ENCODE measurements at regions not wholly inside any gene's neighbourhood (a gene's known extent, or its start where the extent isn't known, plus 50 kb on each side); places are given as distances from the start of the nearest gene placed in this dataset.
"Not testable (repeated sequence)": the region's sequence is repeated elsewhere in the genome, so short reads cannot be mapped to it uniquely, and the experiment has no call there.

GRCh38 chr7:156389116-156389692 is 251.4 kb upstream of the RNF32 start:
- DNase-seq (no peak), ATAC-seq (no peak)
- Mint-ChIP-seq H3K4me3 (no peak overlapping the region), H3K27me3 (peaks cover 8% of the 10 kb centered on the region), H3K9me3 (ENCODE audit: low read depth) (peaks cover 2% of the 10 kb centered on the region), H3K27ac (no peak overlapping the region), H3K4me1 (no peaks in the 10 kb centered on the region), H3K36me3 (ENCODE audit: low read depth) (no peaks in the 10 kb centered on the region)
- CTCF ChIA-PET = no interaction called here
- intact Hi-C loops (cut with DNase I, micrococcal nuclease) = no loop called here
- POLR2A ChIA-PET = no interaction called here

- POLR2A ChIA-PET = no interaction called here
- no peak for DNase-seq
- intact Hi-C loops (cut with DNase I, micrococcal nuclease) = no loop called here
- H3K4me1 Mint-ChIP-seq = no peaks in the 10 kb centered on the region
- no peaks in the 10 kb centered on the region for H3K36me3 Mint-ChIP-seq (ENCODE audit: low read depth)
- CTCF ChIA-PET = no interaction called here
- no peak for ATAC-seq
- no peak overlapping the region for H3K4me3 Mint-ChIP-seq
- H3K27ac Mint-ChIP-seq = no peak overlapping the region
- peaks cover 3% of the 10 kb centered on the region for H3K27me3 Mint-ChIP-seq
- no peaks in the 10 kb centered on the region for H3K9me3 Mint-ChIP-seq (ENCODE audit: low read depth)
Observed at GRCh38 chr7:156386097-156386496, 254.5 kb upstream of the RNF32 start.

GRCh38 chr7:156384706-156385105 is 255.9 kb upstream of the RNF32 start:
- no peaks in the 10 kb centered on the region for H3K27me3 Mint-ChIP-seq
- POLR2A ChIA-PET = no interaction called here

GRCh38 chr7:156383526-156383925 is 257.0 kb upstream of the RNF32 start:
- POLR2A ChIA-PET = no interaction called here
- CTCF ChIA-PET = no interaction called here
- no peak overlapping the region for H3K4me3 Mint-ChIP-seq
- no peaks in the 10 kb centered on the region for H3K36me3 Mint-ChIP-seq (ENCODE audit: low read depth)
- peaks cover 4% of the 10 kb centered on the region for H3K27me3 Mint-ChIP-seq
- H3K27ac Mint-ChIP-seq = no peak overlapping the region
- H3K4me1 Mint-ChIP-seq = no peaks in the 10 kb centered on the region
- ATAC-seq = no peak
- intact Hi-C loops (cut with DNase I, micrococcal nuclease) = no loop called here
- no peak for DNase-seq
- H3K9me3 Mint-ChIP-seq (ENCODE audit: low read depth) = no peaks in the 10 kb centered on the region

More at GRCh38 chr7:156384706-156385105, 255.9 kb upstream of the RNF32 start:
- Mint-ChIP-seq H3K36me3 (ENCODE audit: low read depth) (no peaks in the 10 kb centered on the region), H3K4me1 (no peaks in the 10 kb centered on the region), H3K9me3 (ENCODE audit: low read depth) (no peaks in the 10 kb centered on the region), H3K4me3 (no peak overlapping the region), H3K27ac (no peak overlapping the region)
- DNase-seq = no peak
- ATAC-seq = no peak
- CTCF ChIA-PET = no interaction called here
- intact Hi-C loops (cut with DNase I, micrococcal nuclease) = no loop called here

DNA sequence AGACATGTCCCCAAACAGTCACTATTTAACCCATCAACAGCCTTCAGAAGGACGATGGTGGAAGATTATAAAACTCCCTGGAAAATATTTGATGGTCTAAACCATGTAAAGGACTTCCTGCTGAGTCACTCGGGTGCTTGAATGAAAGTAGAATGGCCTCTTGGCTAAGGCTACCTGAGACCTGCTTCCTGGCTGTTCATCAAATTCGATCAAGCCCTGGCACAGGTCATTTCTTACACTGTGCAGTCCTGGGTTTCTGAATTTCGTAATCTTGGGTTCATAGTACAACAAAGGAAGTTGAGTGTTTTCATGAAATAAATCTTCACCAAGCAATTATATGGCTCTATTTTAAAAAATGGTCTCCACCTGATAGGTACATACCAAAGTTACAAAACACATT is 260.3 kb upstream of the RNF32 start:
- Mint-ChIP-seq H3K36me3 (ENCODE audit: low read depth) (no peaks in the 10 kb centered on the region), H3K9me3 (ENCODE audit: low read depth) (no peaks in the 10 kb centered on the region), H3K27ac (no peak overlapping the region), H3K27me3 (peaks cover 15% of the 10 kb centered on the region), H3K4me1 (no peaks in the 10 kb centered on the region), H3K4me3 (no peak overlapping the region)
- ATAC-seq = no peak
- no peak for DNase-seq
- intact Hi-C loops (cut with DNase I, micrococcal nuclease) = no loop called here
- ChIA-PET CTCF (no interaction called here), POLR2A (no interaction called here)

DNA sequence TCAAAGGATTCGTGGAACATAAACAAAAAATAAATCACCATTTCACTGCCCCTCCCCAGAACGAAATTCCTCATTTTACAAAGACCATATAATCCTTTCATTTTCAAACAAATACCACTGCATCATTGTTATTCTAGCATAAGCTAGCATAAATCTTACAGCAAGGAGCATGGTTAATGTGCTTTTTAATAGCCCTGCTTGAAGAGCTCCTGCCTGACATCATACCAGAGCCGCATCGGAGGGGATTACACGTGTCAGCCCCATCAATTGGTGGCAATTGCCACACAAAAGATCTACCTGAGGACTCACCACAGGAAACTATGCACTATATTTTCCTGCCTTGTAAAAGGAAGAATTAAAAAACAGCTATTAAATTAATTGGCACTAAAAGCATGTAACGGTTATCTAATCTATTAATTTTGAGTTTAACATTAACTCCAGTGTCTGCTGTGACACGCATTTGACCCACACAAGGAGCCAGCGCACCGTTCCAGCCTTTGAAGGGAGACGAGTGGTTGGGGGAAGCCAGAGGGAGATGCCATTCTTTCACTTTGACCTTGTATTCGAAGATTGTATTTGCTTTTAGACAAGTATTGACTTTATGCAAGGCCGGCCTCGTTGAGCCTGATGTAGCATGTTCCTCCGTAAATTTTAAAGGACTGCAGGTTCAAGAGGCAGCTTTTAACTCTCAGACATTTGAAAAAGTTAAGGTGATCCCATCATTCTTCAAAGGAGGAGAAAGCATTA is 261.1 kb upstream of the RNF32 start:
- ATAC-seq (no peak), DNase-seq (no peak)
- Mint-ChIP-seq H3K4me3 (no peak overlapping the region), H3K27me3 (peaks cover 17% of the 10 kb centered on the region), H3K4me1 (no peaks in the 10 kb centered on the region), H3K9me3 (ENCODE audit: low read depth) (no peaks in the 10 kb centered on the region), H3K36me3 (ENCODE audit: low read depth) (no peaks in the 10 kb centered on the region), H3K27ac (no peak overlapping the region)
- ChIA-PET CTCF (no interaction called here), POLR2A (no interaction called here)
- intact Hi-C loops (cut with DNase I, micrococcal nuclease) = loop anchor here in 1 of 2 experiments (5.0 kb wide), 1 partner anchor 1672 kb away; no protein-coding TSS in a partner anchor

DNA sequence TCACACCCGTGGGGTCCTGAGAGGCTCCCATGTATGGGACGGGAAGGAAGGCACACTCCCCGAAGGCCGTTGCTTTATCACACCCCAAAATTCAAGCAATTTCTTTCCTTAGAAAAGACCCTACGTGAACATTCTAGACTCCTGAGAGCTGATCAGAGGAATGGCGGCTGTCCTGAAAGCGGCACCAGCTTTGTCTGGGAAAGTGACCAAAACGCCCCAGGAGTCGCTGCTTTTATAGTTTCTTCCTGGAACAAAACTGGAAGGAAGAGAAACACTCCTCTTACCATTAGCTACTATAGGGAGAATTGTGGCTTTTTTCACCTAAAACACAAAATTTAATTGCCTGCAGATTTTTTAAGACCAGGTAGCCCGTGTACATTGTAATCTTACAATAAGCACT is 261.8 kb upstream of the RNF32 start:
- no peak for DNase-seq
- ATAC-seq = no peak
- H3K4me3 Mint-ChIP-seq = no peak overlapping the region
- H3K4me1 Mint-ChIP-seq = no peaks in the 10 kb centered on the region
- H3K27me3 Mint-ChIP-seq = peaks cover 17% of the 10 kb centered on the region
- no peak overlapping the region for H3K27ac Mint-ChIP-seq
- ChIA-PET CTCF (no interaction called here), POLR2A (no interaction called here)
- H3K9me3 Mint-ChIP-seq (ENCODE audit: low read depth) = no peaks in the 10 kb centered on the region
- intact Hi-C loops (cut with DNase I, micrococcal nuclease) = loop anchor here in 1 of 2 experiments (5.0 kb wide), 1 partner anchor 1672 kb away; no protein-coding TSS in a partner anchor
- no peaks in the 10 kb centered on the region for H3K36me3 Mint-ChIP-seq (ENCODE audit: low read depth)

- Mint-ChIP-seq H3K4me1 (no peaks in the 10 kb centered on the region), H3K27me3 (peaks cover 17% of the 10 kb centered on the region), H3K36me3 (ENCODE audit: low read depth) (no peaks in the 10 kb centered on the region), H3K9me3 (ENCODE audit: low read depth) (peaks cover 1% of the 10 kb centered on the region), H3K27ac (no peak overlapping the region), H3K4me3 (no peak overlapping the region)
- ChIA-PET CTCF (interaction anchor here (0.8 kb wide), 1 partner anchor 22 kb away, joined by 4 read pairs; no protein-coding TSS in a partner anchor), POLR2A (no interaction called here)
- ATAC-seq (no peak), DNase-seq (no peak)
- intact Hi-C loops (cut with DNase I, micrococcal nuclease) = loop anchor here in 1 of 2 experiments (5.0 kb wide), 1 partner anchor 1669 kb away; no protein-coding TSS in a partner anchor
Observed at GRCh38 chr7:156376317-156376716, 264.3 kb upstream of the RNF32 start.

DNA sequence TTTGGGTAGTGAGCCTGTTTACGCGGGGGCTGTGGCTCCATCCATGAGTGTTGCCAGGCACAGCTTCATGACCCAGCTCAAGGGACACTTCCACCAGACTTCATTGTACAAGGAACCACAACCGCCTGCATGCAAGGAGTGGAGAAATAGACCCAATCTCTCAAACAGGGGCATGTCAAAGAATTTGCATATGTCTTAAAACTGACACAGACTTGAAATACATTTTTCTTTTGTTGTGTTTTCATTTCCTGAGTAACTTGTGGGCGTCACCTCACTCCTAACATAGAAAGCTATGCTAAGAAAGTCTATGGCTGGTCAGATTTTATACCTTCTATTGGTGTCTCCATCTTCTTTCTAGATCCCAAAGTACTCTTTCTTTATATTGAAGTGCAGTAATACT is 266.2 kb upstream of the RNF32 start:
- ChIA-PET CTCF (interaction anchor here (0.6 kb wide), 1 partner anchor 43 kb away, joined by 3 read pairs; no protein-coding TSS in a partner anchor), POLR2A (no interaction called here)
- peaks cover 1% of the 10 kb centered on the region for H3K9me3 Mint-ChIP-seq (ENCODE audit: low read depth)
- no peak overlapping the region for H3K4me3 Mint-ChIP-seq
- no peaks in the 10 kb centered on the region for H3K36me3 Mint-ChIP-seq (ENCODE audit: low read depth)
- no peak for ATAC-seq
- intact Hi-C loops (cut with DNase I, micrococcal nuclease) = no loop called here
- H3K27me3 Mint-ChIP-seq = peaks cover 16% of the 10 kb centered on the region
- no peak overlapping the region for H3K27ac Mint-ChIP-seq
- H3K4me1 Mint-ChIP-seq = no peaks in the 10 kb centered on the region
- no peak for DNase-seq

GRCh38 chr7:156369929-156370328 is 270.6 kb upstream of the RNF32 start:
- DNase-seq; intact Hi-C loops (cut with DNase I, micrococcal nuclease); H3K36me3 Mint-ChIP-seq (ENCODE audit: low read depth); CTCF ChIA-PET; H3K9me3 Mint-ChIP-seq (ENCODE audit: low read depth); ATAC-seq; POLR2A ChIA-PET; H3K27ac Mint-ChIP-seq; H3K4me3 Mint-ChIP-seq; H3K4me1 Mint-ChIP-seq; H3K27me3 Mint-ChIP-seq: not testable (repeated sequence)

- no peaks in the 10 kb centered on the region for H3K4me1 Mint-ChIP-seq
- no peak overlapping the region for H3K4me3 Mint-ChIP-seq
- ChIA-PET CTCF (interaction anchor here (1.0 kb wide), 1 partner anchor 10 kb away, joined by 4 read pairs; no protein-coding TSS in a partner anchor), POLR2A (no interaction called here)
- no peaks in the 10 kb centered on the region for H3K36me3 Mint-ChIP-seq (ENCODE audit: low read depth)
- DNase-seq (no peak), ATAC-seq (no peak)
- H3K27ac Mint-ChIP-seq = no peak overlapping the region
- intact Hi-C loops (cut with DNase I, micrococcal nuclease) = no loop called here
- H3K27me3 Mint-ChIP-seq = no peaks in the 10 kb centered on the region
- peaks cover 1% of the 10 kb centered on the region for H3K9me3 Mint-ChIP-seq (ENCODE audit: low read depth)
Observed at GRCh38 chr7:156368053-156368843, 272.3 kb upstream of the RNF32 start.

DNA sequence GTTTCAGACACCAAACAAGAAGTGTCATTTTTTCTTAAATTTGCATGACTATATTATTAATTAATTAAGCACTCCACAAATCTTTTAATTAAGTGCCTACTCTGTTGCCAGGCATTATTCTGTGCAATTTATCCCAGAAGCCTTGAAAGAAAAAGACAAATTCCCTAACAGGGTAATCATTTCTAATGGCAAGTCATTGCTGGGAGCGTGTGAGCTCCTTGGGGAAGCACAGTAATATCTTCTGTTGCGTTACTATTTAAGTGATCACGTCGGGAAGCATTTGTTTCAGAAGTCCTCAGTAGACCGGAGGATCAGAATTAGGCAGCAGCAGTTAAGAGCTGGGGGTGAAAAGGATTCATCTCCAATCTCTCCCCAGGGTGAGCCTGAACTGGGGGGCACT is 276.8 kb upstream of the RNF32 start:
- H3K36me3 Mint-ChIP-seq (ENCODE audit: low read depth) = no peaks in the 10 kb centered on the region
- ATAC-seq (no peak), DNase-seq (no peak)
- ChIA-PET POLR2A (no interaction called here), CTCF (interaction anchor here (0.5 to 0.6 kb wide), 2 partner anchors 643 to 743 kb away, joined by 3 read pairs; no protein-coding TSS in a partner anchor)
- H3K27me3 Mint-ChIP-seq = no peaks in the 10 kb centered on the region
- H3K9me3 Mint-ChIP-seq (ENCODE audit: low read depth) = no peaks in the 10 kb centered on the region
- intact Hi-C loops (cut with DNase I, micrococcal nuclease) = no loop called here
- no peak overlapping the region for H3K4me3 Mint-ChIP-seq
- H3K4me1 Mint-ChIP-seq = no peaks in the 10 kb centered on the region
- no peak overlapping the region for H3K27ac Mint-ChIP-seq

Data from activated CD4-positive, alpha-beta T cell treated with anti-CD3 and anti-CD28 coated beads for 36 hours (primary cell).